ENCODE measurements at regions not wholly inside any gene's neighbourhood (a gene's known extent, or its start where the extent isn't known, plus 50 kb on each side); places are given as distances from the start of the nearest gene placed in this dataset.
A peak's percentile ranks its signal among the peaks of the same experiment; 100 is the strongest.

DNA sequence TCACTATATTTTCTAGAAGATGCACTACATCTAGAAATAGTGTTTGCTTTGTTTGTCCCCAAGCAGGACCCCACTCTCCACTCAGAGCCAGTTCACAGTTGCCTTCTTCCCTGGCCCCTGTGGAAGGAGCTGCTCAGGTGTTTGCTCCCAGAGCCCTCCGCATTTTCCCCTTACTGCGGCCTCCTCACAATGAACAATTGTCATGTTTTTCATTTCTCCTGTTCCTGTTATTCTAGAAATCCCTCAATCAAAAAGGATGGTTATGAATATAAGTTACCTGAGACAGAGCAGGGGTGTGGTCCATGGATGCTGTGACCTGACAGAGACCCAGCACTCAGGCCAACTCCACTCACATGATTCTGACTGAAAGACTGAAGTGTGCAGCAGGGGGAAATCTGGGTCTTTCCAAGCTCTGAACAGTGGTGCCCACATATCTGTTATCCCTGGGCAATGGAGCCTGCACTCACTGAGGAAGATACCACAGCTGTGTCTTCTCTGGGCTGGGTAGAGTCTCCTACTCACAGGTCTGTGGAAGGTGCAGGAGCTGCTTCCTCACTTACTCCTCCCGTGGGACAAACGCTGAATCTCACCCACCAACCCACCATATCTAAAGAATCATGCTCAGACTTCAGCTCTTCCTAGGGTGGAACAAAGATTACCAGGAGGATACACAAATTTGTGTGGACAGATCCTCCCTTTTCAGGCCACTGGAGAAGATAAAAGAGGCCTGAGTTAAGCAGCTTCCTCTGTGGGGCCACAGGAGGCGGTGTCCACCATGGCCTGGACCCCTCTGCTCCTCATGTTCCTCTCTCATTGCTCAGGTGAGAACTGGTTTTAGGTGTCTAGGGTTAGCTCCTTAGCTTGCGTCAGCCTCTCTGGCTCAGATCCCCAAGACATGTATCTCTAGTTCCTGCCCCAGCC is 87.1 kb upstream of the TOP3B start:
- no peak overlapping the region for H4K5ac ChIP-seq (ENCODE audit: insufficient read length, low read depth, low read length)
- ChIA-PET POLR2A (ENCODE audit: partially characterized antibody) (no interaction called here), CTCF (ENCODE audit: partially characterized antibody) (interaction anchor here (0.8 to 3.9 kb wide), 10 partner anchors 9 to 252 kb away, joined by 3 to 19 read pairs (median 3); no protein-coding TSS in a partner anchor)
- no peak for FAIRE-seq
- no peak overlapping the region for H3K18ac ChIP-seq (ENCODE audit: extremely low read depth, low read length)
- no peak overlapping the region for H2AFZ ChIP-seq (ENCODE audit: low read length)
- no peak overlapping the region for H3K56ac ChIP-seq (replicated peaks; ENCODE audit: insufficient read length, low read depth, low read length)
- peaks cover 76 to 97% (median 94%) of the 10 kb centered on the region in 4 experiments for H3K27me3 ChIP-seq (replicated peaks in 1 of 4; ENCODE audit: control insufficient read depth in 3 of 4, extremely low read depth in 1 of 4, insufficient read depth in 3 of 4, low read length in 3 of 4)
- H3K4me1 ChIP-seq (replicated peaks in 1 of 4; ENCODE audit: control insufficient read depth in 3 of 4, insufficient read depth in 4 of 4, low read length in 3 of 4): no peaks in the 10 kb centered on the region; a peak in 1 of 7 replicates
- H3K4me2 ChIP-seq (ENCODE audit: insufficient read depth in 1 of 2, low read depth in 2 of 2, low read length in 2 of 2): no peak overlapping the region
- no peak overlapping the region for H2BK20ac ChIP-seq (ENCODE audit: low read length)
- H4K8ac ChIP-seq (ENCODE audit: extremely low read depth, insufficient read depth, low read length): no peak overlapping the region
- no peak overlapping the region for H2AK5ac ChIP-seq (ENCODE audit: low read depth, low read length)
- H2BK15ac ChIP-seq (ENCODE audit: low read length): no peak overlapping the region
- no peak overlapping the region for H3K4ac ChIP-seq (replicated peaks; ENCODE audit: insufficient read length, low read depth, low read length)
- H2BK5ac ChIP-seq (ENCODE audit: low read depth, low read length): no peak overlapping the region
- no peak overlapping the region for H3K9ac ChIP-seq (replicated peaks in 1 of 4; ENCODE audit: extremely low read depth in 1 of 4, low read depth in 3 of 4, low read length in 3 of 4)
- no peak overlapping the region for H3K14ac ChIP-seq (ENCODE audit: insufficient read length)
- no peak overlapping the region for H2BK12ac ChIP-seq (ENCODE audit: low read depth, low read length)
- no peaks in the 10 kb centered on the region for H3K23me2 ChIP-seq (ENCODE audit: low read depth, low read length)
- H3K36me3 ChIP-seq (ENCODE audit: control insufficient read depth in 2 of 4, insufficient read depth in 4 of 4, low read length in 3 of 4): no peaks in the 10 kb centered on the region
- no peak for DNase-seq (ENCODE audit: low read depth in 1 of 2, low spot score in 2 of 2)
- no peaks in the 10 kb centered on the region for H3K79me2 ChIP-seq (ENCODE audit: control insufficient read depth in 1 of 2, insufficient read depth in 2 of 2, low read length in 2 of 2)
- no peak overlapping the region for H2BK120ac ChIP-seq (replicated peaks; ENCODE audit: low read depth, low read length)
- H3K79me1 ChIP-seq (ENCODE audit: low read depth, low read length): no peaks in the 10 kb centered on the region
- H3K27ac ChIP-seq (ENCODE audit: low read depth, low read length): no peak overlapping the region
- H4K20me1 ChIP-seq (replicated peaks in 1 of 2; ENCODE audit: control insufficient read depth in 1 of 2, insufficient read depth in 2 of 2, low read length in 2 of 2): peaks cover 0 to 6% of the 10 kb centered on the region in 2 experiments
- no peaks in the 10 kb centered on the region for H3K9me3 ChIP-seq (ENCODE audit: insufficient read depth in 2 of 2, low read depth in 1 of 2, low read length in 1 of 2)
- H3K4me3 ChIP-seq (ENCODE audit: extremely low read depth in 1 of 4, insufficient read depth in 2 of 4, low read depth in 3 of 4, low read length in 4 of 4): no peak overlapping the region
- no peak for TF ChIP-seq SAP30 (IDR thresholded peaks at IDR 0.05; ENCODE audit: insufficient read depth, insufficient replicate concordance, low read length)
- TF ChIP-seq, protein P1, sequence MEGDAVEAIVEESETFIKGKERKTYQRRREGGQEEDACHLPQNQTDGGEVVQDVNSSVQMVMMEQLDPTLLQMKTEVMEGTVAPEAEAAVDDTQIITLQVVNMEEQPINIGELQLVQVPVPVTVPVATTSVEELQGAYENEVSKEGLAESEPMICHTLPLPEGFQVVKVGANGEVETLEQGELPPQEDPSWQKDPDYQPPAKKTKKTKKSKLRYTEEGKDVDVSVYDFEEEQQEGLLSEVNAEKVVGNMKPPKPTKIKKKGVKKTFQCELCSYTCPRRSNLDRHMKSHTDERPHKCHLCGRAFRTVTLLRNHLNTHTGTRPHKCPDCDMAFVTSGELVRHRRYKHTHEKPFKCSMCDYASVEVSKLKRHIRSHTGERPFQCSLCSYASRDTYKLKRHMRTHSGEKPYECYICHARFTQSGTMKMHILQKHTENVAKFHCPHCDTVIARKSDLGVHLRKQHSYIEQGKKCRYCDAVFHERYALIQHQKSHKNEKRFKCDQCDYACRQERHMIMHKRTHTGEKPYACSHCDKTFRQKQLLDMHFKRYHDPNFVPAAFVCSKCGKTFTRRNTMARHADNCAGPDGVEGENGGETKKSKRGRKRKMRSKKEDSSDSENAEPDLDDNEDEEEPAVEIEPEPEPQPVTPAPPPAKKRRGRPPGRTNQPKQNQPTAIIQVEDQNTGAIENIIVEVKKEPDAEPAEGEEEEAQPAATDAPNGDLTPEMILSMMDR (IDR thresholded peaks at IDR 0.05; ENCODE audit: control extremely low read depth in 1 of 3, insufficient read depth in 1 of 3, low read depth in 1 of 3, low read length in 3 of 3): peak; percentile 3 to 30 (median 27); a peak in 3 of 4 replicates
- TF ChIP-seq SP2 (IDR thresholded peaks at IDR 0.05; ENCODE audit: low read length): no peak
- no peak for TF ChIP-seq HDAC6 (IDR thresholded peaks at IDR 0.05; ENCODE audit: low read depth, low read length)
- peak; percentile 29 for TF ChIP-seq EZH2 (IDR thresholded peaks at IDR 0.05; ENCODE audit: low read depth, low read length, severe bottlenecking)
- no peak for TF ChIP-seq SIX5 (IDR thresholded peaks at IDR 0.05; ENCODE audit: low read depth, low read length)
- TF ChIP-seq RAD21 (IDR thresholded peaks at IDR 0.05 in 1 of 2, conservative IDR thresholded peaks at IDR 0.05 in 1 of 2; ENCODE audit: low read depth in 2 of 2, low read length in 2 of 2): peak; percentile 17 to 26; a peak in 1 of 4 replicates
- 74% methylated on average over 6 of the region's 6 CpGs; no CpG with 5 or more reads in 1 of the 2 experiments for WGBS, 2 experiments (ENCODE audit: extremely low coverage in 1 of 2, insufficient coverage in 1 of 2, insufficient read length in 1 of 2, insufficient replicate concordance in 2 of 2, low coverage in 1 of 2, low lambda C conversion rate in 2 of 2, missing lambda C conversion rate in 1 of 2)
- H3K23ac ChIP-seq (ENCODE audit: insufficient read length): no peak overlapping the region
- H4K91ac ChIP-seq (replicated peaks; ENCODE audit: insufficient read length, low read length): no peak overlapping the region
